ENCODE measurements at regions not wholly inside any gene's neighbourhood (a gene's known extent, or its start where the extent isn't known, plus 50 kb on each side); places are given as distances from the start of the nearest gene placed in this dataset.

- TF ChIP-seq, protein P1, sequence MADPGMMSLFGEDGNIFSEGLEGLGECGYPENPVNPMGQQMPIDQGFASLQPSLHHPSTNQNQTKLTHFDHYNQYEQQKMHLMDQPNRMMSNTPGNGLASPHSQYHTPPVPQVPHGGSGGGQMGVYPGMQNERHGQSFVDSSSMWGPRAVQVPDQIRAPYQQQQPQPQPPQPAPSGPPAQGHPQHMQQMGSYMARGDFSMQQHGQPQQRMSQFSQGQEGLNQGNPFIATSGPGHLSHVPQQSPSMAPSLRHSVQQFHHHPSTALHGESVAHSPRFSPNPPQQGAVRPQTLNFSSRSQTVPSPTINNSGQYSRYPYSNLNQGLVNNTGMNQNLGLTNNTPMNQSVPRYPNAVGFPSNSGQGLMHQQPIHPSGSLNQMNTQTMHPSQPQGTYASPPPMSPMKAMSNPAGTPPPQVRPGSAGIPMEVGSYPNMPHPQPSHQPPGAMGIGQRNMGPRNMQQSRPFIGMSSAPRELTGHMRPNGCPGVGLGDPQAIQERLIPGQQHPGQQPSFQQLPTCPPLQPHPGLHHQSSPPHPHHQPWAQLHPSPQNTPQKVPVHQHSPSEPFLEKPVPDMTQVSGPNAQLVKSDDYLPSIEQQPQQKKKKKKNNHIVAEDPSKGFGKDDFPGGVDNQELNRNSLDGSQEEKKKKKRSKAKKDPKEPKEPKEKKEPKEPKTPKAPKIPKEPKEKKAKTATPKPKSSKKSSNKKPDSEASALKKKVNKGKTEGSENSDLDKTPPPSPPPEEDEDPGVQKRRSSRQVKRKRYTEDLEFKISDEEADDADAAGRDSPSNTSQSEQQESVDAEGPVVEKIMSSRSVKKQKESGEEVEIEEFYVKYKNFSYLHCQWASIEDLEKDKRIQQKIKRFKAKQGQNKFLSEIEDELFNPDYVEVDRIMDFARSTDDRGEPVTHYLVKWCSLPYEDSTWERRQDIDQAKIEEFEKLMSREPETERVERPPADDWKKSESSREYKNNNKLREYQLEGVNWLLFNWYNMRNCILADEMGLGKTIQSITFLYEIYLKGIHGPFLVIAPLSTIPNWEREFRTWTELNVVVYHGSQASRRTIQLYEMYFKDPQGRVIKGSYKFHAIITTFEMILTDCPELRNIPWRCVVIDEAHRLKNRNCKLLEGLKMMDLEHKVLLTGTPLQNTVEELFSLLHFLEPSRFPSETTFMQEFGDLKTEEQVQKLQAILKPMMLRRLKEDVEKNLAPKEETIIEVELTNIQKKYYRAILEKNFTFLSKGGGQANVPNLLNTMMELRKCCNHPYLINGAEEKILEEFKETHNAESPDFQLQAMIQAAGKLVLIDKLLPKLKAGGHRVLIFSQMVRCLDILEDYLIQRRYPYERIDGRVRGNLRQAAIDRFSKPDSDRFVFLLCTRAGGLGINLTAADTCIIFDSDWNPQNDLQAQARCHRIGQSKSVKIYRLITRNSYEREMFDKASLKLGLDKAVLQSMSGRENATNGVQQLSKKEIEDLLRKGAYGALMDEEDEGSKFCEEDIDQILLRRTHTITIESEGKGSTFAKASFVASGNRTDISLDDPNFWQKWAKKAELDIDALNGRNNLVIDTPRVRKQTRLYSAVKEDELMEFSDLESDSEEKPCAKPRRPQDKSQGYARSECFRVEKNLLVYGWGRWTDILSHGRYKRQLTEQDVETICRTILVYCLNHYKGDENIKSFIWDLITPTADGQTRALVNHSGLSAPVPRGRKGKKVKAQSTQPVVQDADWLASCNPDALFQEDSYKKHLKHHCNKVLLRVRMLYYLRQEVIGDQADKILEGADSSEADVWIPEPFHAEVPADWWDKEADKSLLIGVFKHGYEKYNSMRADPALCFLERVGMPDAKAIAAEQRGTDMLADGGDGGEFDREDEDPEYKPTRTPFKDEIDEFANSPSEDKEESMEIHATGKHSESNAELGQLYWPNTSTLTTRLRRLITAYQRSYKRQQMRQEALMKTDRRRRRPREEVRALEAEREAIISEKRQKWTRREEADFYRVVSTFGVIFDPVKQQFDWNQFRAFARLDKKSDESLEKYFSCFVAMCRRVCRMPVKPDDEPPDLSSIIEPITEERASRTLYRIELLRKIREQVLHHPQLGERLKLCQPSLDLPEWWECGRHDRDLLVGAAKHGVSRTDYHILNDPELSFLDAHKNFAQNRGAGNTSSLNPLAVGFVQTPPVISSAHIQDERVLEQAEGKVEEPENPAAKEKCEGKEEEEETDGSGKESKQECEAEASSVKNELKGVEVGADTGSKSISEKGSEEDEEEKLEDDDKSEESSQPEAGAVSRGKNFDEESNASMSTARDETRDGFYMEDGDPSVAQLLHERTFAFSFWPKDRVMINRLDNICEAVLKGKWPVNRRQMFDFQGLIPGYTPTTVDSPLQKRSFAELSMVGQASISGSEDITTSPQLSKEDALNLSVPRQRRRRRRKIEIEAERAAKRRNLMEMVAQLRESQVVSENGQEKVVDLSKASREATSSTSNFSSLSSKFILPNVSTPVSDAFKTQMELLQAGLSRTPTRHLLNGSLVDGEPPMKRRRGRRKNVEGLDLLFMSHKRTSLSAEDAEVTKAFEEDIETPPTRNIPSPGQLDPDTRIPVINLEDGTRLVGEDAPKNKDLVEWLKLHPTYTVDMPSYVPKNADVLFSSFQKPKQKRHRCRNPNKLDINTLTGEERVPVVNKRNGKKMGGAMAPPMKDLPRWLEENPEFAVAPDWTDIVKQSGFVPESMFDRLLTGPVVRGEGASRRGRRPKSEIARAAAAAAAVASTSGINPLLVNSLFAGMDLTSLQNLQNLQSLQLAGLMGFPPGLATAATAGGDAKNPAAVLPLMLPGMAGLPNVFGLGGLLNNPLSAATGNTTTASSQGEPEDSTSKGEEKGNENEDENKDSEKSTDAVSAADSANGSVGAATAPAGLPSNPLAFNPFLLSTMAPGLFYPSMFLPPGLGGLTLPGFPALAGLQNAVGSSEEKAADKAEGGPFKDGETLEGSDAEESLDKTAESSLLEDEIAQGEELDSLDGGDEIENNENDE (IDR thresholded peaks at IDR 0.05; ENCODE audit: insufficient replicate concordance, low read length) = no peak
- no peak for TF ChIP-seq EP300 (IDR thresholded peaks at IDR 0.05; ENCODE audit: borderline replicate concordance in 1 of 2, low read depth in 2 of 2, low read length in 2 of 2)
- TF ChIP-seq, protein P2, sequence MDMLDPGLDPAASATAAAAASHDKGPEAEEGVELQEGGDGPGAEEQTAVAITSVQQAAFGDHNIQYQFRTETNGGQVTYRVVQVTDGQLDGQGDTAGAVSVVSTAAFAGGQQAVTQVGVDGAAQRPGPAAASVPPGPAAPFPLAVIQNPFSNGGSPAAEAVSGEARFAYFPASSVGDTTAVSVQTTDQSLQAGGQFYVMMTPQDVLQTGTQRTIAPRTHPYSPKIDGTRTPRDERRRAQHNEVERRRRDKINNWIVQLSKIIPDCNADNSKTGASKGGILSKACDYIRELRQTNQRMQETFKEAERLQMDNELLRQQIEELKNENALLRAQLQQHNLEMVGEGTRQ (IDR thresholded peaks at IDR 0.05; ENCODE audit: low read length) = no peak
These were observed 382.8 kb downstream of the SEC14L1 start (continued) for GRCh38 chr17:77523540-77523939.
